Activated CD8-positive, alpha-beta memory T cell treated with anti-CD3 and anti-CD28 coated beads, Interleukin-2, amount 50 U/mL, for 1 hour (primary cell): ENCODE measurements at regions not wholly inside any gene's neighbourhood (a gene's known extent, or its start where the extent isn't known, plus 50 kb on each side); places are given as distances from the start of the nearest gene placed in this dataset.

ENCODE experiments used
- DNase-seq: peaks from one replicate; pipeline ENCODE4 v3.0.0-alpha.2; 2020; ENCODE audit errors: extremely low read depth

DNA sequence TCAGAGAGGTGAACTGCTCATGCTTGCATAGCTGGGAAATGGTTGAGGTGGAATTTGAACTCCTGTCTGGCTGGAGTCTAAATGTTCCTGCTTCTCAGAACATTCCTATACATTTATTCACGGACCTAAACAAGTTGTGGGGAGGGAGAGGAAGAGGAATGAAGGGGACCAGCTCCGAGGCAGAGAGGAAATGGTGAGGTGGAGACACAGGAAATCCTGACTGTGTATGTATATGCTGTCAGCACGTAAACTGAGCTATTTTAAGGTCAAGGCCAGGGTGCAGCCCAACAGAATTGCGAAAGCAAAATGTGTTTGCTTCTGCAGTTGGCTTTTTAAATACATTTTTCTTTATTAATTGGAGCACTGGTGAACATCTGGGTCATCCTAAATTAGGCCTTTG is 74.1 kb upstream of the POMGNT2 start:
- DNase-seq: no peak

GRCh38 chr3:43178891-43179366 is 73.0 kb upstream of the POMGNT2 start:
- DNase-seq: no peak

GRCh38 chr3:43177085-43177484 is 71.2 kb upstream of the POMGNT2 start:
- DNase-seq: no peak

DNA sequence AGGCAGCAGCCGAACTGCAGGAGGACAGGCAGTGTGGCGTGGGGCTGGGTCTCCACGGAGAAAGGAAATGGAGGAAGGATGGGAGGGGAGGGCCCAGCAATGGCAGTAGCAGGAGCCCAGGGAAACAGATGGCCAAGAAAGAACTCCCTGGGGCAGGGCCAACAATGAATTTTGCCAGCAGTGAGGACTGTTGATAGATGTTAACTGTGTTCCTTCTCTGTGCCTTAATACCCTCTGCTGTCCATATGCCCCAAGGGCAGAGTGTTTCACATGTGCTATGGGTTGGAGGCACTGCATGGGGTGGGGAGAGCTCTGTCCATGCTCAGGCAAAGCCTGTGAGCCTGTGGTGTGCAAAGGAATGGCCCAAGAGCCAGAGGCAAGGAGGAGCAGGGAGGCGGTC is 70.8 kb upstream of the POMGNT2 start:
- DNase-seq: no peak

DNA sequence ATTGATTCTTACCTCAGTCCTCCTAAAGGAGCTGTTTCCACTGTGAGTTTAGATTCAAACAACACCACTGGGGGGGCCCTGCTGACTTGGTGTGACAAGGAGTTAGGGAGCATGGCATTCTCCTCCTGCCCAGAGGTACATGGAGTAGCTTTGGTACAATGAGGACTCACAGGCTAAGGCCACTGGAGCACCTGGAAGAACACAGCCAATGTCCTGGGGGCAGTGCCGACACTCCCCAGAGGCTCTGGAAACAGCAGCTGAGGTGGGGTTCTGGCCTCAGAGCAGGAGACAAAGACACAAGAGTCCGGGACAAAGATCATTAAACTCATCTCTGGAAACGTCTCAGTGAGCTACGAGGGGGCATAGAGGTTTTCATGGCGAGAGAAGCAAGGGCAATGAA is 69.7 kb upstream of the POMGNT2 start:
- DNase-seq: no peak

GRCh38 chr3:43173949-43174348 is 68.1 kb upstream of the POMGNT2 start:
- no peak for DNase-seq

DNA sequence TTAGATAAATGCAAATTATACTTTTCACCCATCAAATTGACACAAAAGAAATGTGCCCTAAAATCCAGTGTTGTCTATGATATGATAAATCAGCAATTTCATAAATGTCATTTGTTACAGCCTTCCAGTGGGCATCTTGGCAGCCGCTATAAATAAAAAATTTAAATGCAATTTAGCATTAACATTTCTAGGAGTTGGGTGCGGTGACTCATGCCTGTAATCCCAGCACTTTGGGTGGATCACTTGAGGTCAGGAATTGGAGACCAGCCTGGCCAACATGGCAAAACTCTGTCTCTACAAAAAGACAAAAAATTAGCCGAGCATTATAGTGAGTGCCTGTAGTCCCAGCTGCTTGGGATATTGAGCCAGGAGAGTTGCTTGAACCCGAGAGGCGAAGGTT is 65.9 kb upstream of the POMGNT2 start:
- no peak for DNase-seq

DNA sequence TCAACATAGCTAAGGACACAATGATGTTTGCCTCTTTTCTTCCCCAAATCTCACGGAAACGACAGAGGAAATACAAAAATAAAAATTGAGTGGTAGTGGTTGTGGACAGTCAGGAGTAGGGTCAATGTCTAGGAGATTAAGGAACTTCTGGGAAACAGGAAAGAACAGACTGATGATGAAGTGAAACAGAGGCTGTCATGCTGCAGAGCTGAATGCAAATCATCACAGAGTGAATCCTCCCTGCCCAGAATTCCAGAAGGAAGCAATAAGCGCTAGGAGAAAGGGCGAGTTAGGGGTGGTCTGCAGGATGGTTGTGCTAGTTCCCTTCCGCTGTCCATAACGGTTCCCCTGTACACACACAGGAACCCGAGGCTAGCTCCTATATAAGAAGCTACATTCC is 64.7 kb upstream of the POMGNT2 start:
- DNase-seq: no peak

DNA sequence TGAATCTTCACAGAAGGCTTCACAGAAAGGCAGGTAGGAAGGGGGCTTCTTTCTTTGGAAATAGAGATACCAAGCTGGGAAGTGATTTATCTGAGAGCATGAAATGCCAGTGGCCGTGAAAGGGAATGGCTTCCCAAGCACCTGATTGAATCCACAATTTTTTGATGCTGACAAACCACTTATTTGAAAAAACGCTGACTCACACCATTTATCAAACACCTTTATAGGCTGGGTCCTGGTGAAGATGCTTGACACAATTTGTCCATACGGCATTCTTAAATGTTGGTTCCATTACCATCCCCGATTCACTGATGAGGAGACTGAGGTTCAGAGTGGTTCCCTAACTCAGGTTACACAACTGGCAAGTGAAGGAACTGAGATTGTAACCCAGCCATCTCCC is 64.1 kb upstream of the POMGNT2 start:
- no peak for DNase-seq

DNA sequence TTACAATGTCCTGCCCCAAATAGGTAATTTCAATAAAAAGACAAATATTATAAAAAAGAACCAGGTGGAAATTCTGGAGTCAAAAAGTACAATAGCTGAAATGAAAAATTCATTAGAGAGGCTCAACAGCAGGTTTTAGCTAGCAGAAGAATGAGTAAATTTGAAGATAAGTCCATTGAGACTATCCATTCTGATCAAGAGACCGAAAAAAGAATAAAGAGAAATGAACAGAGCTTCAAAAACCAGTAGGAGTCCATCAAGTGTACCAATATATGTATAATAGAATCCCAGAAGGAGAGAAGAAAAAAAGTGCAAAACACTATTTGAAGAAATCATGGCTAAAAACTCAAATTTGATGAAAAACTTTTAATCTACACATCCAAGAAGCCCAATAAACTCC is 60.5 kb upstream of the POMGNT2 start:
- no peak for DNase-seq

- no peak for DNase-seq
Measured at GRCh38 chr3:43165786-43166185, 59.9 kb upstream of the POMGNT2 start.

- no peak for DNase-seq
Measured at GRCh38 chr3:43163895-43164493, 58.1 kb upstream of the POMGNT2 start.

- DNase-seq: no peak
Measured at GRCh38 chr3:43162230-43163084, 56.6 kb upstream of the POMGNT2 start.

DNA sequence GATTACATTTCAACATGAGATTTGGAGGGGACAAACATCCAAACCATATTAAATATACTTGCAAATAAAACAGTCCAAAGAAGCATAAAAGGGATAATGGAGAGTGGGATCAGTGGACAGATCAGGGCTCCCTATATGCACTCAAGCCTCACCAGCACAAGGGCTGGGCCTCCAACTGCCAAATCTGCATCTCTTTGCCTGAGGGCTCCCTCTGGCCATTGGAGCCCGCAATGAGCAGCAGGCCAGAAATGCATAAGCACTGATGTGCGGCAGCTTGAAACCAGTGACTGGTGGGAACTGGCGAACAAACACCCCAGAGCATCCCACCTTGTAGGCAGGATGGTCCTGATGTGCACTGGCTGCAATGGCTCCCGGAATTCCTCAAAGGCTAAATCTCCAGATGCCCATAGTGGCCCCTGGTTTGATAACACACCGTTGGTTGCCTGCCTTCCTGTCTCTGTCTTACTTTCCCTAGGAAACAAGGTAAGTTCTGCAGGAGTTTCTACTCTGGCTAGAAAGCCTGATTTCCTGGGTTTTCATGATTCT is 55.9 kb upstream of the POMGNT2 start:
- no peak for DNase-seq

- DNase-seq: no peak
Measured at GRCh38 chr3:43160664-43161063, 54.8 kb upstream of the POMGNT2 start.

GRCh38 chr3:43159876-43160255 is 54.0 kb upstream of the POMGNT2 start:
- DNase-seq: no peak

DNA sequence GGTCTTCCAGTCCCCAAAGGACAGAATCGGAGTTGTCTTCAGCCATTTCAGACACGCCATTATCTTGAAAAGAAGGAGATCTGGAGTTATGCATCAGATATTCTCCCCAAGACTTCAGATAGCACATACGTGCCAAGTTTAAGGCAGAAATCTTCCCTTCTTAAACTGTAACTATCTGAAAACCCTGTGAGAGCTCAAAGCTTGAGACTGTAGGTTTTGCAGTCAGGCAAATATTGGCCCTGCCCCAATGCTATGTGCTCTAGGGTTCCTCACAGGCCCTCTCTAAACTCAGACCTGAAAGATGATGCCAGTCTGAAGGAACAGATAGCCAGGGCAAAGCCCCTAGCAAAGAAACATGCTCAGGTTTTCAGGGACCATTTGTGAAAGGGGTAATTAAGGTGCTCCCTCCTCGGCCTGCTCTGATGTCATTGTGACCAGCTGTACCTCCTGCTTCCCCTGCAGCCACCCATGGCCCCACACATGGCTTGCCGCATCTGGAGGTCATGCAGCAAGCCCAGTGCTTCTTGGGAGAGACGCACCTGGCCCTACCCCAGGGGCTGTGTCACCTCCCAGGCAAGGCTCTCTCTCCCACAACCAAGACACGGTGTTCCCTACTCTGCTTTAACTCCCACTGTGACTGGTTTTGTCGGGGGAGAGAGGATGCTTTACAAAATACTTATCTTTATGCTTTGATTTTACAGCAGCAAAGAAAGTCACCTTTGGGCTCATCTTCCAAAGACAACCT is 53.4 kb upstream of the POMGNT2 start:
- DNase-seq: no peak

- DNase-seq: no peak
Measured at GRCh38 chr3:43156812-43157455, 51.1 kb upstream of the POMGNT2 start.

- no peak for DNase-seq
Measured at GRCh38 chr3:43155464-43156121, 49.7 kb upstream of the POMGNT2 start.
